Sigmoid colon (tissue), 4 donors: ENCODE measurements at regions not wholly inside any gene's neighbourhood (a gene's known extent, or its start where the extent isn't known, plus 50 kb on each side); places are given as distances from the start of the nearest gene placed in this dataset.

ENCODE experiments used
- CTCF ChIP-seq, 4 experiments: fragments of 450-650 bp in 3 of 4; fragments of 200-600 bp in 1 of 4; IDR thresholded peaks; one replicate each; pipeline ENCODE4 v1.5.1; 2016 to 2019; ENCODE audit warnings: antibody characterized with exemption in 4 of 4, mild to moderate bottlenecking in 3 of 4, moderate library complexity in 2 of 4
- EP300 ChIP-seq, 4 donors: sonication (generic); formaldehyde crosslinking; IDR thresholded peaks; one replicate each; pipeline ENCODE4 v1.6.1; 2017; ENCODE audit warnings: antibody characterized with exemption in 4 of 4
- POLR2AphosphoS5 ChIP-seq, 4 donors: sonication (generic); formaldehyde crosslinking; IDR thresholded peaks; one replicate each; pipeline ENCODE4 v1.6.1; 2017; ENCODE audit warnings: antibody characterized with exemption in 4 of 4

GRCh38 chr19:30890033-30890432 lies 459.2 kb downstream of the TSHZ3 start:
- TF ChIP-seq CTCF (IDR thresholded peaks at IDR 0.05) = no peak
- TF ChIP-seq POLR2AphosphoS5 (IDR thresholded peaks at IDR 0.05) = peak in 1 of 4 donors; percentile 9
- TF ChIP-seq EP300 (IDR thresholded peaks at IDR 0.05) = peak in 1 of 4 donors; percentile 54
